ENCODE measurements at regions not wholly inside any gene's neighbourhood (a gene's known extent, or its start where the extent isn't known, plus 50 kb on each side); places are given as distances from the start of the nearest gene placed in this dataset.

DNA sequence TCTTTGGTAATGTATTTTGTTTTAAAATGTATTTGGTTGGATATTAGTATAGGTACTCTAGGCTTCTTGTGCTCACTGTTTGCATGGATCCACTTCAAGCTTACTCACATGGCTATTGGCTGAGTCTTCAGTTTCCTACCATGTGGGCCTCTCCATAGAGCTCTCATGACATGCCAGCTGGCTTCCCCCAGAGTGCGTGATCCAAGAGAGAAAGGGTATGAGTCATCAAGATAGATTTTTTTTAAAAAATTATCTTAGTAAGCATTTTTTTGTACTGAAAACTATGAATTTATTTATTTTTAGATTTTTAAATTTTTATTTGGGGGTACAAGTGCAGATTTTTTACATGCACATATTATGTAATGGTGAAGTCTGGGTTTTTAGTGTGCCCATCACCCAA lies 219.1 kb upstream of the AMOT start:
- H3K4me1 ChIP-seq: no peaks in the 10 kb centered on the region
- no peak for DNase-seq

GRCh38 chrX:113058634-113059033 lies 218.0 kb upstream of the AMOT start:
- Histone ChIP-seq H3K27ac (no peak overlapping the region), H3K9me3 (no peaks in the 10 kb centered on the region), H3K36me3 (no peaks in the 10 kb centered on the region), H3K4me1 (no peaks in the 10 kb centered on the region), H3K27me3 (no peaks in the 10 kb centered on the region), H3K4me3 (no peak overlapping the region)
- TF ChIP-seq CTCF (IDR thresholded peaks at IDR 0.05) (no peak), POLR2A (IDR thresholded peaks at IDR 0.05) (no peak)
- no peak for DNase-seq

More for the DNA sequence above, 219.1 kb upstream of the AMOT start:
- H3K36me3 ChIP-seq: no peaks in the 10 kb centered on the region
- TF ChIP-seq POLR2A (IDR thresholded peaks at IDR 0.05): no peak
- no peak for TF ChIP-seq CTCF (IDR thresholded peaks at IDR 0.05)
- H3K4me3 ChIP-seq: no peak overlapping the region
- no peaks in the 10 kb centered on the region for H3K27me3 ChIP-seq
- no peaks in the 10 kb centered on the region for H3K9me3 ChIP-seq
- H3K27ac ChIP-seq: no peak overlapping the region

GRCh38 chrX:113048896-113049295 lies 208.3 kb upstream of the AMOT start:
- H3K27me3 ChIP-seq: no peaks in the 10 kb centered on the region
- no peak for TF ChIP-seq CTCF (IDR thresholded peaks at IDR 0.05)
- TF ChIP-seq POLR2A (IDR thresholded peaks at IDR 0.05): no peak
- H3K4me1 ChIP-seq: no peaks in the 10 kb centered on the region
- H3K36me3 ChIP-seq: no peaks in the 10 kb centered on the region
- no peak overlapping the region for H3K27ac ChIP-seq
- H3K4me3 ChIP-seq: no peak overlapping the region
- H3K9me3 ChIP-seq: no peaks in the 10 kb centered on the region
- no peak for DNase-seq

- H3K27ac ChIP-seq: no peak overlapping the region
- H3K4me3 ChIP-seq: no peak overlapping the region
- H3K9me3 ChIP-seq: no peaks in the 10 kb centered on the region
- H3K36me3 ChIP-seq: no peaks in the 10 kb centered on the region
- H3K4me1 ChIP-seq: no peaks in the 10 kb centered on the region
- no peak for TF ChIP-seq POLR2A (IDR thresholded peaks at IDR 0.05)
- TF ChIP-seq CTCF (IDR thresholded peaks at IDR 0.05): no peak
- DNase-seq: no peak
- no peaks in the 10 kb centered on the region for H3K27me3 ChIP-seq
Measured at GRCh38 chrX:113048480-113048879, 207.8 kb upstream of the AMOT start.

GRCh38 chrX:113033966-113034680 lies 193.5 kb upstream of the AMOT start:
- no peak for DNase-seq
- H3K27me3 ChIP-seq: no peaks in the 10 kb centered on the region
- no peaks in the 10 kb centered on the region for H3K4me1 ChIP-seq
- H3K27ac ChIP-seq: no peak overlapping the region
- H3K36me3 ChIP-seq: no peaks in the 10 kb centered on the region
- TF ChIP-seq POLR2A (IDR thresholded peaks at IDR 0.05) (no peak), CTCF (IDR thresholded peaks at IDR 0.05) (no peak)
- H3K9me3 ChIP-seq: no peaks in the 10 kb centered on the region
- no peak overlapping the region for H3K4me3 ChIP-seq

DNA sequence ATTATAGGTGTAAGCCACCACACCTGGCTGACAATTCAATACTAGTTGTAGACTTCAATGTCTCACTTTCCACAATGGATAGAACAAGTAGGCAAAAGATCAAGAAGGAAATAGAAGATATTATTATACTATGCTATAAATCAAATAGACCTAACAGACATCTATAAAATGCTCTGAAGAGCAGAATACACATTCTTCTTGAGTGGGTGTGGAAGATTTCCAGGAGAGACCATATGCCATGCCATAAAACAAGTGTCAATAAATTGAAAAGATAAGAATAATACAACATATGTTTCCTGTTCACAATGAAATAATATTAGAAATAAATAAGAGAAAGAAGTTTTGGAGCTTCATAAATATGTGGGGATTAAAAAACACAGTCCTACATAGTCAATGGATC lies 179.3 kb upstream of the AMOT start:
- H3K27me3 ChIP-seq: no peaks in the 10 kb centered on the region
- H3K27ac ChIP-seq: no peak overlapping the region
- no peaks in the 10 kb centered on the region for H3K36me3 ChIP-seq
- no peak for DNase-seq
- no peak overlapping the region for H3K4me3 ChIP-seq
- H3K9me3 ChIP-seq: no peaks in the 10 kb centered on the region
- no peaks in the 10 kb centered on the region for H3K4me1 ChIP-seq
- TF ChIP-seq POLR2A (IDR thresholded peaks at IDR 0.05) (no peak), CTCF (IDR thresholded peaks at IDR 0.05) (no peak)
